HG02759 (cell line): ENCODE measurements at regions not wholly inside any gene's neighbourhood (a gene's known extent, or its start where the extent isn't known, plus 50 kb on each side); places are given as distances from the start of the nearest gene placed in this dataset.

Experiments
- ATAC-seq: cut with Tn5 transposase; IDR thresholded peaks from one replicate; pipeline ENCODE4 v1.9.1; 2021; ENCODE audit warnings: mild to moderate bottlenecking, moderate library complexity; ENCODE audit not compliant: unreplicated experiment

DNA sequence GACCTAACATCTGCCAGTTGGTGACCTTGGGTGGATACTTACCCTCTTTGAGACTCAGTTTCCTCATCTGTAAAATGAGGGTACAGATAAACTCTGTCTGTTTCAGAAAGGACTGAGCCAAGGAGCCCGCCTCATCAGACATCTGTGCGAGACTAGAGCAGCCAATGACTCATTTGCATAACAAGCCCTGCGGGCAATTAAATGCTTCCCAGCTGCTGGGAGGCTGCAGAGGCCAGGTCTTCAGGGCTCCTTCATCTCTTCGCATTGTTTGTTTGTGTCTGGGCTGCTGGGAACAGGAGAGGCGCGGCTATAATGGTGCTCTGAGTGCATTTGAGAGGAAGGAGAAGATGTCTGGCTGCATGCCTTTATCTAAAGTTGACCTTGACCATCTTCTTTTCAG is 85.0 kb downstream of the ADRA2C start:
- no peak for ATAC-seq

DNA sequence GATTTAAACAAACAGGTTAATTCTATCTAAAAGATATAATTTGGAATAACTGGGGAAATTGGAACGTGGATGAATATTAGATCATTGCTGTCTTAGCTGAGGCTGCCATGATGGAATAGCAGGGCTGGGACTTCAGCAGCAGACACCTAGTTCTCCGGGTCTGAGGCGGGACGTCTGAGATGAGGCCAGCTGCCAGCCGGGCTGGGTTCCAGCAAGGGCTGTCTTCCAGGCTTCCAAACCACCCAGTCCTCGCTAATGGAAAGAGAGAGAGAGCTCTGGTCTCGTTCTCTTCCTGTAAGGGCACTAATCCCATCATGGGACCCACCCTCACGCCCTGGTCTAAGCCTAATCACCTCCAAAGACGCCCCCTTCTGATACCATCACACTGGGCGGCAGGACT is 85.7 kb downstream of the ADRA2C start:
- no peak for ATAC-seq

DNA sequence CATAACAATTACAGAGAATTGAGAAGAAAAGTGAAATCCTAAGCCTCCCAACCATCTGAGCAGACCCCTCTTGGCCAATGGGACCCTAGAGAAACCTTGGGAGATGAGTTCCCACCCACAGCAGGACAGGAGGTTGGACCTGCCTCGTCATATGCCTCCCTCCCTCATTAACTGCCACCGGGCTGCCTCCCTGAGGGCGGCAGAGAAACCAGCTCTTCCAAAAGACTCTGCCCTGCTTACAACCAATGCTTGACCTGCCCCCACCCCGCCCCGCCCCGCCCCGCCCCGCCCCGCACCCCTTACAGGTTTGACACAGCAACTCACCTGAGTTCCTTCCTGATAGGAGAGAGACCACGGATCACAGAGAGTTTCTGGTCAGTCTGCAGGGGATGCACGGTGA is 86.1 kb downstream of the ADRA2C start:
- ATAC-seq = no peak

DNA sequence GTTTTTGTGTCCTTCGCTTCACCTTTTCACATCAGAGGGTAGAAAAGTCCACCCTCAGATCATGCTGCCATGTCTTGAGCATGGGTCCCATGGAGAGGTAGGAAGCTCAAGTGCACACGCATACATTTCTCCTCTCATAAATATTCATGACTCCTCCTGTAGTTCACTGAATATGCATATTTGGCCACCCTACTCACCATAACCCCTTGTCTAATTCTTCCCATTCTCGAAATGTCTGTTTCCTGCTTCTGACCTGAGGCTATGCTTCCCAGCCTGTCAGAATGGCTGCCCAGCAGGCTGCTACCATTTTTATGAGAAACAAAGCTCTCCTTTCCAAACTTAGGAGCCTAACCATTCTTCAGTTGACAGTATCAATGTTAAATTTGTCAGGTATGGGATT is 86.5 kb downstream of the ADRA2C start:
- no peak for ATAC-seq

DNA sequence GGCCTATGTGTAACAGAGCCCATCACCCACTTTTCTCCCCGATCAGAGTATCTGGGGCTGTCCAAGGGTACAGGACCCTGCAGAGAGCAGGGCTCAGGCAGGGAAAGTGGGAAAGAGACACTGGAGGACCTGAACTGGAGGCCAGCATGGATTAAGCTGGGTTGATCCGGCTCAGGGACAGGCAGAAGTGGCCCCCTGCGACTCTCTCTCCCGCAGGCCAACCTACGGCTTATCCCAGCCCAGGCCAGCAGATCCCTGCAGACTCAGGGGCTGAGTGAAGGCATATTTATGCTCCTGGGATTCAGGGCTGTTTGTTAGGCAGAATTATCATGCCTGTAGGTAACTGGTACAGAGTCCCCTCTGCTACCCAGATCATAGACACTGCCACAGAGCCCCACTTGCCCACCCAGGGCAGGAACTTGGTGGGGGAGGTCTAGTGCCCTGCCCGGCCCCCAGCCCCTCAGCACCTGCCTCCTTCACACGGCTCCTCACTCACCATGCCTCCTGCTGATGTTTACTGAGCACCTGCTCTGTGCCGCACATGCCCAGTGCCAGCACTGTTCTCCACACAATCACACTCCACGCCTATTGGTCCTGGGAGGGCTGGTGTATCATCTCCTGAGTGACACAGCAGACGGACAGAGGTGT is 87.3 kb downstream of the ADRA2C start:
- no peak for ATAC-seq

DNA sequence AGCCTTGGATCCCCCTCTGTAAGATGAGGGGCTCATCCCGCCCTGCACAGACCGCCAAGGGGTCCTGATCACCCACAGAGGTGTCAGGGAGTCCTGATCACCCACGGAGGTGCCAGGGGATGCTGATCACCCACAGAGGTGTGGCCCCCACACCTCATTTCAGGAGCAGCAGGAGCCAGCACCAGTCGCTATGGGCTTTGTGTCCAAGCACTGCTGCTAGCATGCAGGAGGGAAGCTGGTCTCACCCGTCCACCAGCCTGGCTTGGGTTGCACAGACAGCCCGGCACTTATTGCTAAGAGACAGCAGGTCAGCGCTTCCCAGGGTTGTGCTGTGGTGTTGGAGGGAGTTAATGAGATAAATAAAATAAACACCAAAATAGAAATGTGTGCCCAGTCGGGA is 88.5 kb downstream of the ADRA2C start:
- no peak for ATAC-seq

DNA sequence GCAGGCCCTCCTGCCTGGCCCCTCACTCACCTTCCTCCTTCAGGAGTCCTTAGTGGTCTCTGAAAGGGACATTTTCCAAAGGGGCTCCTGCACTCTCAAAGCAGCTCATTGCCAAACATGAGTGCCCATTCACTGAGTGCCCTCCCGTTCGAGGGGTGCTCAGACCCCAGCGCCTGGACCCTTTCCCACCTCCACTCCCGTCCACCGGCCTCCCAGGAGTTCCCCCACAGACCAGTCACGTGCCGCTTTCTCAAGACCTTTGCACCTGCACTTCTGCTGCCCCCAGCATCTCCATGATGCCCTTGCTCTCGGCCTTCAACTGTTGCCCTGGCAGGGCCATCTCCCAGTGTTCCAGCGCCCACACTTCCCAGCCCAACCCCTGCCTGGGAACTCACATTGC is 89.5 kb downstream of the ADRA2C start:
- ATAC-seq = no peak

DNA sequence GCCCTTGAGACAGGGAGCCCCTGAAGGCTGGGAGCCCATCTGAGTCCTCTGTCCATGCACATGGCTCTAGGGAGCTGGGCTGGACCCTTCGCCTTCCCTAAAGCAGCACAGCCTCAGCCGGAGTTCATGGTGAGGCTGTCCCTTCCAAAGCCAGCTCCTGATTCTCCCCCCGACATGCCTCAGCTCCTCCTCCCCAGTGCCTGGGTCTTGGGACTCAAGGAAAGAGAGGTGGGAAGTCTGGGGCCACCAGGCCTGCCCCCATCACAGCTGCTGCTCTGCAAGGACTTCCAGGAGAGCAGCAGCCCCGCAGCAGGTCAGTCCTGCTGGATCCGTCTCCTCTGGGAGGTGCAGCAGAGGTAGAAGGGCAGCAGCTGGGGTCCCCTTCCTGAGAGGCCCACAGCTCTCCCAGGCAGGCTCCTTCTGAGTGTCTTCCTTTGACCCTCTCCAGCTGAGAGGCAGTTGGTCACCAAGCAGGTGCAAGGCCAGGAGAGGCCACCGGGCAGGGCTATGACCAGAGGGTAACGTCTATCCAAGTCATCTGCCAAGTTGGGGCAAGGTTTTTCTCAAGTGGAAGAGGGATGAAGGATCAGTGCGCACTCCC is 90.5 kb downstream of the ADRA2C start:
- no peak for ATAC-seq

DNA sequence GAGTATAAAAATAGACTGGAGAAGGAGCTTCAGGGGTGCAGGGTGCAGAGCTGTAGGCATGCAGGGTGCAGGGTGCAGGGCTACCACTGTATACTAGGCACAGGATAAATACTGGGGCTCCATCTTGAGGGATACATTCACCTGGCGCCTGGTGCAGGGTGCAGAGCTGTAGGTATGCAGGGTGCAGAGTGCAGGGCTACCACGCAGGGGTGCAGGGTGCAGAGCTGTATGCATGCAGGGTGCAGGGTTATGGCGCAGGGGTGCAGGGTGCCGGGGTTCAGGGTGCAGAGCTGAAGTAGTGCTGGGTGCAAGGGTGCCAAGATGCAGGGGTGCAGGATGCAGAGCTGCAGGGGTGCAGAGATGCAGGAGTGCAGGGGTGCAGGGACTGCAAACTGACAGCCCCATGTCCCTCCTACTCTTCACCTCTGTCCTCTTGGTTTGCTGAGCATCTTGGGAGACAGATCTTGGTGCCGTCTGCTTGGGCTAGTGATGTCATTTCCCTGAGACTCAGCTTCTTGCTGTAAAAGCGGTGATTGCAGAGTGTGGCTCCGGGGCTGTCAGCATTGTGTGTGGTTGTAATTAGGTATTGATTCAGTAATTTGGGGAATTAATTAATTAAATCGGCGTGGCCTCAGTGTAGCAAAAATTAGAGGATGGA is 91.2 kb downstream of the ADRA2C start:
- no peak for ATAC-seq

DNA sequence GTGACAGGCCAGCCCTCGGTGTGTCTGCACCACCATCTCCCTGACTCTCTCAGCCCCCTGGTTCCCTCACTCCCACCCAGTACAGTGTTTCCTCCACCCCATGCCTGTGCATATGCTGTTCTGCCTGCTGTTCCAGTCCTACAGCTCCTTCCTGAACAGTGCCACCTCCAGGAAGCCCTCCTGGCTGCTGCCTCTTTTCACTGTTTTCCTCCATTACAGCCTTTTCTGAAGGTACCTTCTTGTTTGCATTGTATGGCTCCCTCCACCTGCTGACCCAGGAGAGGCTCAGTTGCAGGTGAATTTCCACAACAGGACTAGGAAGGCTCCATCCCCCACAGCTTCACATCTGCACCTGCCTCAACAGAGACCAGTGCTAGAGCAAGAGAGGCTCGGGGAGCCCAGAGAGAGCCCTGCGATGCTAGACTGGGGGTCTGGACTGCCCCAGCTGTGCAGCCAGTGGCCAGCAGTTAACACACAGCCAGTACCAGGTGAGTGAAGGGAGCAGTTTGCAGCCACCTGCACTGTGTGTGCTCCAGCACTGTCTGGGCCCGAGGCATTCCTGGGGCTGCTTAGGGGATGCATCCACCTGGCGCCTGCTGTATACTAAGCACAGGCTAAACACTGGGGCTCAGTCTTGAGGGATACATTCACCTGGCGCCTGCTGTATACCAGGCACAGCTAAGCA is 92.0 kb downstream of the ADRA2C start:
- ATAC-seq = no peak

DNA sequence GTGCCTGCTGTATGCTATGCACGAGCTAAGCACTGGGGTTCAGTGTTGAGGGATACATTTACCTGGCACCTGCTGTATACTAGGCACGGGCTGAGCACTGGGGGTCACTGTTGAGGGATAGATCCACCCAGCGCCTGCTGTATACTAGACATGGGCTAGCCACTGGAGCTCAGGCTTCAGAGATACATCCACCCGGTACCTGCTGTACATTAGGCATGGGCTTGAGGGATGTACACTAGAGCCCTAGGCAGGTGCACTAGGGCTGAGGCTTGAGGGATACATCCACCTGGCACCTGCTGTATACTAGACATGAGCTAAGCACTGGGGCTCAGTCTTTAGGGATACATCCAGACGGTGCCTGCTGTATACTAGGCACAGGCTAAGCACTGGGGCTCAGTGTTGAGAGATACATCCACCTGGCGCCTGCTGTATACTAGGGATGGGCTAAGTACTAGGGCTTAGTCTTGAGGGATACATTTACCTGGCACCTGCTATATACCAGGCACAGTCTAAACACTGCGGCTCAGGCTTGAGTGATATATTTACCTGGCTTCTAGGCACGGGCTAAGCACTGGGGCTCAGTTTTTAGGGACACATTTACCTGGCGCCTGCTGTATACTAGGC is 92.7 kb downstream of the ADRA2C start:
- ATAC-seq = no peak

DNA sequence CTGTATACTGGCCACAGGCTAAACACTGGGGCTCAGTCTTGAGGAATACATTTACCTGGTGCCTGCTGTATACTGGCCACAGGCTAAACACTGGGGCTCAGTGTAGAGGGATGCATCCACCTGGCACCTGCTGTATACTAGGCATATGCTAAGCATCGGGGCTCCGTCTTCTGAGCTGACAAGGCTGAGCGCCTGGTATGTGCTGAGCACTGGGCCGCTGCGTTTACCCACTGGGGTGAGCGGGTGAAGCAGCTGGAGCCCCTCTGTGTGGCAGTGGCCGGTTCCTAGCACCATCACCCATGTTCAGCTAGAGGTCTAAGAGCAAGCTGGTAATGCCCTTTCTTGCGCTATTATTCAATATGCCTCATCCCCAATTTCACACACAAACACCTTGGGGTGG is 93.4 kb downstream of the ADRA2C start:
- ATAC-seq = no peak

DNA sequence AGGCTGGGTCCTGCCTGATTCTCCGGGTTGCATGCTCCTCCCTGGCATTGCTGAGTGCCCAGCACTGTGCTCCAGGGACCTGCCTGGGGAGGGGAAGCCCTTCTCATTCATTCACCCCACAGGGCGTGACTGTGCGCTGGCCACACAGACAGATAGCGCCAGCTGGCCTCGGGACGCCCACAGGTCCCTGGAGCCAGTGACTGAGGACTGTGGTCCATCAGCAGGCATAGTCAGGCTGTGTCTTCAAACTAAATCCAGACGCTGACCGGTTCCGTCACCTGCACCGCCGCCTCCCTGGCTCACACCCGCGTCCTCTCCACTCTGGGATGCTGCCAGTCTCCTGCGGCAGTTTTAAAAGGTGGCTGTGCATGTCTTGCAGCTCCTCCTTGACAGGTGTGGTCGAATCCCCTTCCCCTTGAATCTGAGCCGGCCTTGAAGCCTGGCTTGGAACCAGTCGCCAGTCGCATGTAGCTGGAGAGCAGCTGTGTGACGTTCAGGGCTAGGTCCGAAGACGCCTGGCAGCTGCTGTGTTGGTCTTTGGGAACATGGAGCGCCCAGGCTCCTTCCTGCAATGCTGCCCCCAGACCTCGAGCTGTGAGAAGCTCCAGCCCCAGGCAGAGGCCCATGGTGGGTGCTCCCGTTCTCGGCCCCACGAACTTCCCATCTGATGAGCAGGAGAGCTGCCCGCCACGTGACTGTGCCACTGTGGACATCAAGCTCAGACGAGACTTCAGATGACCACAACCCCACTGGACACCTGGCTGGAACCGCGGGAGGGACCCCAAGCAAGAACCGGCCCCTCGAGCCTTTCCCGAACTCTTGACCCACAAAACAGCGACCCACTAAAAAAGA is 94.1 kb downstream of the ADRA2C start:
- no peak for ATAC-seq

DNA sequence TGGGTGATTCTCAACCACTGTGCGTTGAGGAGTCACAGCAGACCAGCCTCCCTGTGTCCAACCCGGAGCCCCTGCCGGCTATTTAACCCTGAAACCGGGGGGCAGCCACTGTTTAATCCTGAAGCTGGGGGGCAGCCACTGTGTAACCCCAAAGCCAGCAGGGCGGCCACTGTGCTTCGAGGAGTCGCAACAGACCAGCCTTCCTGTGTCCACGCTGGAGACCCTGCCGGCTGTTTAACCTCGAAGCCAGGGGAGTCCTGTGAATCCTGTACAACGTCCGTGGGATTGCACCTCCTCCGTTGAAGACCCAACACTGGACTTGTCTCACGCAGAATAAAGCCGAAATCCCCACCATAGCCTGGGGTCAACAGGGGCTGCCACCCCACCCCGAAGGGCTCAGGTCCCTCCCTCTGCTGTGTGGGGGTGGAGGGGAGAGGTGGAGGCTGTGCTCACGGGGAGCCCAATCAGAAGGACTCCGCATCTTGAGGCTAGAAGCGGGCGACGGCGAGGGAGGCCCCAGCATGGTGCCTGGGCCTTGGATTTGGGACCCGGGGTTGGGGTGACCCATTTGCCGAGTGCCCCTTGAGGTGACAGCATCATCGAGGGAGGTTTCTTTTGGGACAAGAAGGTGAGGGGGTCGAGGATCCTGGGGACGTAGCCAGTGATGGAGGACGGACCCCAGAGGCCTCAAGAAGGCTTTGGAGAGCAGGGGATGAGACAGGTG is 94.9 kb downstream of the ADRA2C start:
- no peak for ATAC-seq

DNA sequence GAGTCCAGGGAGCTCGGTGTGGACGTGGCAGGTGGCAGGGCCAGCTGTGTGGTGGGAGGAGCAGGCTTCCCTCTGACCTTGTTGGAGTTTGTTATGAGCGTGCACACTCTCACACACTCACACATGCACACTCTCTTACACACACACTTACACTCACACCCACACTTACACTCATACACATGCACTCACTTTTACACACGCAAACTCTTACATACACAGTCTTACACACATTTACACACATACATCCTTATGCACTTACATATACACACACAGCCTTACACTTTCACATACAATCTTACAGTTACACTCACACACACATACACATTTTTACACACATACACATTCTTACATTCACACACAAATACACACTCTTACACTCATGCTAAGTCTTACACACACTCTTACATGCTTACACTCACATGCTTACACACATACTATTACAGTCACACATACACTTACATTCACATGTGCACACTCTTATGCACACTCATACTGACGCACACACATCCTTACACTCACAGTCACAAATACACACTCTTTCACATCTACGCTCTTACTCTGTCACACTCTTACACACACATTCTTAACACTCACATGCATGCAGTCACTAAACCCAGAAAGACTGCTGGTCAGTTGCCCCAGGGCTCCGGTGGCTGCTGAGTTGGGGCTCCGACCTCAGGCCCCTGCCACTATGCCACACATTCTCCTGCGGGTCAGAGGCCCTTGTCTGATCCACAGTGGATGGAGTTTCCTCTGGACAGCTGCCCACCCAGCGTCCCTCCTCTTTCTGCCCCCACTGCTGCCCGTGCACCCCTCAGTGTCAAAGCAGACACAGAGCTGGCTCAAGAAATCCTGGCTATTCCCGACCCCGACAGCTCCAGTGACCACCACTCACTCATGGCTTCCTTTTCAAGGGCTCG is 95.8 kb downstream of the ADRA2C start:
- ATAC-seq = no peak

DNA sequence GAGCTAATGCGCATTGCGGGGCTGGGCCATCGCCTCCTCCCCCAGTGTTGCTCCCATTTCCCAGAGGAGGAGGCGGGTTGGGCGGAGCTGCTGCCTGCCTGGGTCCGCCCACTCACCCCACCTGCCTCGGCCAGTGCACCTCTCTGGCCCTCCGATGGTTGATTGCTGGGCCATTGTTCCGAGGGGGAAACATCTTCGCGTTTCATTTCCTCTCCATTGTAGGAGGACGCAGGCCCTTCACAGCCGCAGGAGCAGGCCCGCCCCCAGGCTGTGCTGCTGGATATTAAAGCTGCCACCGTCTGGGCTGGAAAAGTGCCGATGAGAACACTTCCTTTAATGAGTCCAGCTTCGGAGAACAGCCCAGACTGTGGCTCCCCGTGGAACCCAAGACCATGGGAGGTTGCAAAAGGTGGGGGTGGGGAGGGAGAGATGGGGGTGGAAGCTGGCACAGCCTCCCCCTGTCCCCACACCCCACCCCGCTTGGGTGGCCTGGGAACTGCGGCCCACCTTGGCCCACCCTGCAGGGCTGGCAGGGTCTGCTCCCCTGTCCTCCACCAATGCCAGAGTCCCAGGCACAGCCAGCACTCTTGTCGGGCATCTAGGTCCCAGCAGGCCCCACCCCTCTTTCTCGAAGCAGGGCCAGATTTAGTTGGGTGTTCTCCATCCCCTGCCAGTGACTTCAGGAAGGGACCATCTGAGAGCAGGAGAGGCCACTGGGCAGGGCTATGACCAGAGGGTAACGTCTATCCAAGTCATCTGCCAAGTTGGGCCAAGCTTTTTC is 96.6 kb downstream of the ADRA2C start:
- no peak for ATAC-seq

DNA sequence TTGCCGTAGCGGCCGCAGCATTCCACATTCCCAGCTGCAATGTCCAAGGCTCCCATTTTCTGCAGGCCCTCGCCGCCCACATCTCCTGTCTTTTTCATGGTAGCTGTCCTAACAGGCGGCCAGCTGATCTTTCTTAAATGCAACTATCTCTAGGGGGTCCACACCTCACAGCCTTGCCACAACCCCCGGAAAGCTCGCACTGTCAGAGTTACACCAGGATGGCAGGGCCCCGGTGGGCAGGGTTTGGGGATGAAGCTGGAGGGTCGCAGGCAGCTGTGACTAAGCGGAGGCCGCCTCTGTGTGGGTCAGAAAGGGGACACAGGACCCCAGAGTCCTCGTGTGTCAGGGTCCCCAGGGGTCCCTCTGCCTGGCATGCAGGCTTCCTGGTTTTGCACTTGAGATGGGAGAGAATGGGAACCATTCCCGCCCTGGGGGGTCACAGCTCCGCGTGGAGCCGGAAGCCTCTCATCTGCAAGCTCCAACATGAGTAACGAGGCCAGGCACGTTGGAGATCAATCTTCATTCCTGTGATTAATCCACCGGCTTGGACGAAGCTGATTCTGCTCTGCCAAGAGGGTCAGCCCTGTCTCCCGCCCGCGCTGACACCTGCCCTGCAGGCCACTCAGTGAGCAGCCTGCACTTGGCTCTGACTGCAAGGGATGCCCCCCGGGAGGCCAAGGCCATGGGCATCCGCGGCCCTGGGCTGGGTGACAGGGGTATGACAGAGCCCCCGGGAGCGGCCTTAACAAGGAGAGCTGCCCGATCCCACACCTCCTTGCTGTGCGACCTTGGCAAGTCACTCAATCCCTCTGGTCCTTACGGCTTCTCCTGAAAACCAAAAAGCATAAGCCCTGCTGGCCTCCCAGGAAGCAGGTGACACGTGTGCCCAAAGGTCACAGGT is 97.9 kb downstream of the ADRA2C start:
- ATAC-seq = no peak
